Stomach (tissue), 8 donors: ENCODE measurements at regions not wholly inside any gene's neighbourhood (a gene's known extent, or its start where the extent isn't known, plus 50 kb on each side); places are given as distances from the start of the nearest gene placed in this dataset.

Source experiments
- DNase-seq, 2 donors: peaks; one replicate each; pipeline versions ENCODE4 v3.0.0 to v3.0.0-alpha.2; 2013 to 2019
- H3K27ac ChIP-seq, 5 donors: fragments of 200-600 bp in 4 of 5; sonication (generic) in 4 of 5; one replicate each; pipeline ENCODE4 v1.5.1; 2013 to 2019; ENCODE audit warnings: mild to moderate bottlenecking in 1 of 5, moderate library complexity in 1 of 5
- H3K27me3 ChIP-seq, 3 donors: fragments of 200-600 bp; sonication (generic); one replicate each; pipeline ENCODE4 v1.5.1; 2017 to 2019; ENCODE audit warnings: mixed run types in 1 of 3
- H3K36me3 ChIP-seq, 4 donors: fragments of 200-600 bp; sonication (generic); 1 replicate in 3 of 4; 2 replicates in 1 of 4; pipeline ENCODE4 v1.5.1; 2016 to 2019
- H3K4me1 ChIP-seq, 4 donors: fragments of 200-600 bp; sonication (generic); one replicate each; pipeline ENCODE4 v1.5.1; 2016 to 2019
- H3K4me3 ChIP-seq, 4 donors: fragments of 200-600 bp; sonication (generic) in 3 of 4; one replicate each; pipeline ENCODE4 v1.5.1; 2016 to 2019; ENCODE audit warnings: mild to moderate bottlenecking in 1 of 4
- H3K9me3 ChIP-seq, 4 donors: fragments of 200-600 bp; sonication (generic); one replicate each; pipeline ENCODE4 v1.5.1; 2016 to 2019
- EP300 ChIP-seq: sonication (generic); formaldehyde crosslinking; IDR thresholded peaks from one replicate; pipeline ENCODE4 v1.6.1; 2017; ENCODE audit warnings: antibody characterized with exemption
- POLR2A ChIP-seq, 4 donors: fragments of 450-650 bp; IDR thresholded peaks; one replicate each; pipeline ENCODE4 v1.6.1; 2016; ENCODE audit warnings: antibody characterized with exemption in 4 of 4, control low read depth in 2 of 4, mild to moderate bottlenecking in 1 of 4, moderate library complexity in 1 of 4
- POLR2AphosphoS5 ChIP-seq, 3 donors: sonication (generic); formaldehyde crosslinking; IDR thresholded peaks; one replicate each; pipeline ENCODE4 v1.6.1; 2016; ENCODE audit warnings: antibody characterized with exemption in 3 of 3
- WGBS, 5 donors: extraction: QIAGEN DNeasy Blood & Tissue Kit in 3 of 5; methylation state at CpG; one replicate each; pipeline versions ENCODE4 v1.1.5 to v1.1.7; 2013 to 2018; 5-methylcytosine and 5-hydroxymethylcytosine counted together
- intact Hi-C: fragments of 100-400 bp; cut with DNase I; formaldehyde crosslinking; loops from one replicate; pipeline ENCODE4 v1.15.1; 2023; ENCODE audit warnings: low total_unique reads
- TF ChIP-seq, protein P1 (sequence below), 7 experiments: fragments of 450-650 bp in 4 of 7; fragments of 200-600 bp in 3 of 7; sonication (generic) in 3 of 7; IDR thresholded peaks; one replicate each; pipeline ENCODE4 v1.5.1; 2016 to 2019; ENCODE audit warnings: antibody characterized with exemption in 7 of 7, control low read depth in 2 of 7, mild to moderate bottlenecking in 1 of 7
- donor health status: healthy with polysubstance abuse.
- donor health status: Bipolar disorder and iron deficiency.
- donor health status: healthy.

DNA sequence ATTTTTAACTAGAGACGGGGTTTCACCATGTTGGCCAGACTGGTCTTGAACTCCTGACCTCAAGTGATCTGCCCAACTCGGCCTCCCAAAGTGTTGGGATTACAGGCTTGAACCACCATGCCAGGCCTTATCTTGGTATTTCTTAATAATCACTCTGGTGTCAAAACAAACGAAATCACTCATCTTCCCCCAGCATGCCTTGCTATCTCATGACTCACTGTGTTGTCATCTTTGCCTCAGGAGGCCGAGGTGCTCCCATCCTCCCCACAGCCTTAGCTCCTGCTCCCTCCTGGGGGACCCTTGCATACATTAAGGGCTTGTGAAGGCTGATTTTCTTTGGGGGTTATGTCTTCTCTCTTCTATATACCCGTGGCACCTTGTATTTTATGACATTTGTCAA lies 250.1 kb upstream of the DPP10 start:
- H3K36me3 ChIP-seq, result no peaks in the 10 kb centered on the region
- 64 to 69% (median 66%) methylated on average over 5 of the region's 5 CpGs for WGBS, 5 donors
- intact Hi-C loops, result no loop called here
- H3K4me1 ChIP-seq, result no peaks in the 10 kb centered on the region
- DNase-seq, result no peak
- no peaks in the 10 kb centered on the region for H3K9me3 ChIP-seq
- no peak overlapping the region for H3K4me3 ChIP-seq
- H3K27me3 ChIP-seq, result peaks cover 0 to 6% (median 0%) of the 10 kb centered on the region in 3 donors
- no peak overlapping the region for H3K27ac ChIP-seq
- TF ChIP-seq EP300, result no peak
- TF ChIP-seq, protein P1, sequence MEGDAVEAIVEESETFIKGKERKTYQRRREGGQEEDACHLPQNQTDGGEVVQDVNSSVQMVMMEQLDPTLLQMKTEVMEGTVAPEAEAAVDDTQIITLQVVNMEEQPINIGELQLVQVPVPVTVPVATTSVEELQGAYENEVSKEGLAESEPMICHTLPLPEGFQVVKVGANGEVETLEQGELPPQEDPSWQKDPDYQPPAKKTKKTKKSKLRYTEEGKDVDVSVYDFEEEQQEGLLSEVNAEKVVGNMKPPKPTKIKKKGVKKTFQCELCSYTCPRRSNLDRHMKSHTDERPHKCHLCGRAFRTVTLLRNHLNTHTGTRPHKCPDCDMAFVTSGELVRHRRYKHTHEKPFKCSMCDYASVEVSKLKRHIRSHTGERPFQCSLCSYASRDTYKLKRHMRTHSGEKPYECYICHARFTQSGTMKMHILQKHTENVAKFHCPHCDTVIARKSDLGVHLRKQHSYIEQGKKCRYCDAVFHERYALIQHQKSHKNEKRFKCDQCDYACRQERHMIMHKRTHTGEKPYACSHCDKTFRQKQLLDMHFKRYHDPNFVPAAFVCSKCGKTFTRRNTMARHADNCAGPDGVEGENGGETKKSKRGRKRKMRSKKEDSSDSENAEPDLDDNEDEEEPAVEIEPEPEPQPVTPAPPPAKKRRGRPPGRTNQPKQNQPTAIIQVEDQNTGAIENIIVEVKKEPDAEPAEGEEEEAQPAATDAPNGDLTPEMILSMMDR (IDR thresholded peaks at IDR 0.05), result no peak
- TF ChIP-seq POLR2A (IDR thresholded peaks at IDR 0.05), result no peak
- TF ChIP-seq POLR2AphosphoS5 (IDR thresholded peaks at IDR 0.05), result no peak

DNA sequence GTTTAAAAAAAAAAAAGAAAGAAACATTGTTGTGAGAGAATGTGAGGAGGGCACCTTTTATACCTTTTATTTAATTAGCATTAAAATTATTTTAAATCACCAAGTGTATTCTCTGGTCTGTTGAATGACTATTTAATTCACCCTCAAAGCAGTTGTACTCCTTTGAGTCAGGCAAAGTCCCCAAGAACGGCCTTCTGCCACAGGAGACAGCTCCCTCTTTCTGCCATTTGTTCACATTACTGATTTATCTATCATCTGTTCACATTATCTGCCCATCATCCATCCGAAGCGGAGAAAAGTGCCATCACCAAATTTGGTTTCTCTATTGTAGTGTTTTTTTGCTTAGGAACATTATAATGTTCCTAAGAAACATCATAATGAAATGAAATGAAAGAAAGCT lies 240.7 kb upstream of the DPP10 start:
- no peak overlapping the region for H3K27ac ChIP-seq
- no peak for DNase-seq
- H3K36me3 ChIP-seq, result no peaks in the 10 kb centered on the region
- 66 to 74% (median 72%) methylated on average over 3 of the region's 3 CpGs for WGBS, 5 donors
- H3K27me3 ChIP-seq, result peaks cover 0 to 4% (median 0%) of the 10 kb centered on the region in 3 donors
- H3K4me1 ChIP-seq, result no peaks in the 10 kb centered on the region
- no peak overlapping the region for H3K4me3 ChIP-seq
- intact Hi-C loops, result no loop called here
- TF ChIP-seq, protein P1 (IDR thresholded peaks at IDR 0.05), result no peak
- TF ChIP-seq POLR2AphosphoS5 (IDR thresholded peaks at IDR 0.05) (no peak), POLR2A (IDR thresholded peaks at IDR 0.05) (no peak), EP300 (no peak)
- H3K9me3 ChIP-seq, result no peaks in the 10 kb centered on the region

DNA sequence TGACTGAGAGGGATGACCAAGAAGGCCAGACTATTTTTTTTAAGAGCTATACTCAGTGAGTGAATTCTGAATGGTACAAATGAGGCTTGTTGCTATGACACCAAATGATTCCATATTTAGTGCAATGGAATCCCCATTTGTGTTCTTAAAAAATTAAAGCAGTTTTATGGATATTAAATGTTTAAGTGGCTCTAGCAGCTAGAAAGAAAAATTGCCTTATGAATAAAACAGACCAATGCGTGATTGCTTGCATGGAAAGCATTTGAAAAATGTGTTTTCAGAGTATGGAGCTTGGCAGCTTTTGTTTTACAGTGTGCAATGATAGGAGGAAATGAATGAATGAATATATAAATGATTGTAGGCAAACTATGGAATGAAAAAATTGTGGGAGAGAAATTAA lies 238.8 kb upstream of the DPP10 start:
- intact Hi-C loops, result no loop called here
- WGBS, 5 donors, result 62 to 94% (median 86%) methylated on average over 1 of the region's 1 CpG
- H3K27ac ChIP-seq, result no peak overlapping the region
- no peak for DNase-seq
- peaks cover 0 to 4% (median 0%) of the 10 kb centered on the region in 3 donors for H3K27me3 ChIP-seq
- no peaks in the 10 kb centered on the region for H3K4me1 ChIP-seq
- no peak for TF ChIP-seq POLR2A (IDR thresholded peaks at IDR 0.05)
- no peak for TF ChIP-seq EP300
- no peak for TF ChIP-seq POLR2AphosphoS5 (IDR thresholded peaks at IDR 0.05)
- TF ChIP-seq, protein P1 (IDR thresholded peaks at IDR 0.05), result no peak
- peaks cover 0 to 5% (median 0%) of the 10 kb centered on the region in 4 donors for H3K9me3 ChIP-seq
- no peaks in the 10 kb centered on the region for H3K36me3 ChIP-seq
- H3K4me3 ChIP-seq, result no peak overlapping the region

- no peaks in the 10 kb centered on the region for H3K9me3 ChIP-seq
- H3K36me3 ChIP-seq, result no peaks in the 10 kb centered on the region
- H3K27ac ChIP-seq, result no peak overlapping the region
- no peaks in the 10 kb centered on the region for H3K27me3 ChIP-seq
- no peak for TF ChIP-seq POLR2AphosphoS5 (IDR thresholded peaks at IDR 0.05)
- TF ChIP-seq, protein P1 (IDR thresholded peaks at IDR 0.05), result no peak
- no peak overlapping the region for H3K4me3 ChIP-seq
- no peak for DNase-seq
- WGBS, 5 donors, result 70 to 78% (median 73%) methylated on average over 3 of the region's 3 CpGs
- intact Hi-C loops, result no loop called here
- no peaks in the 10 kb centered on the region for H3K4me1 ChIP-seq
Measured at GRCh38 chr2:114213808-114214207, 228.6 kb upstream of the DPP10 start.
